HuH-7 (cell line): ENCODE measurements at regions not wholly inside any gene's neighbourhood (a gene's known extent, or its start where the extent isn't known, plus 50 kb on each side); places are given as distances from the start of the nearest gene placed in this dataset.
"Not testable (repeated sequence)": the region's sequence is repeated elsewhere in the genome, so short reads cannot be mapped to it uniquely, and the experiment has no call there.

Source experiments
- DNase-seq: peaks from one replicate; pipeline ENCODE4 v3.0.0; 2011; ENCODE audit warnings: low spot score

GRCh38 chr12:31906557-31907301 is 52.5 kb upstream of the RESF1 start:
- no peak for DNase-seq

- no peak for DNase-seq
These were observed 56.2 kb upstream of the RESF1 start for GRCh38 chr12:31903025-31903424.

GRCh38 chr12:31900271-31900670 is 58.9 kb upstream of the RESF1 start:
- DNase-seq = no peak

- no peak for DNase-seq
These were observed 60.1 kb upstream of the RESF1 start for GRCh38 chr12:31899109-31899508.

DNA sequence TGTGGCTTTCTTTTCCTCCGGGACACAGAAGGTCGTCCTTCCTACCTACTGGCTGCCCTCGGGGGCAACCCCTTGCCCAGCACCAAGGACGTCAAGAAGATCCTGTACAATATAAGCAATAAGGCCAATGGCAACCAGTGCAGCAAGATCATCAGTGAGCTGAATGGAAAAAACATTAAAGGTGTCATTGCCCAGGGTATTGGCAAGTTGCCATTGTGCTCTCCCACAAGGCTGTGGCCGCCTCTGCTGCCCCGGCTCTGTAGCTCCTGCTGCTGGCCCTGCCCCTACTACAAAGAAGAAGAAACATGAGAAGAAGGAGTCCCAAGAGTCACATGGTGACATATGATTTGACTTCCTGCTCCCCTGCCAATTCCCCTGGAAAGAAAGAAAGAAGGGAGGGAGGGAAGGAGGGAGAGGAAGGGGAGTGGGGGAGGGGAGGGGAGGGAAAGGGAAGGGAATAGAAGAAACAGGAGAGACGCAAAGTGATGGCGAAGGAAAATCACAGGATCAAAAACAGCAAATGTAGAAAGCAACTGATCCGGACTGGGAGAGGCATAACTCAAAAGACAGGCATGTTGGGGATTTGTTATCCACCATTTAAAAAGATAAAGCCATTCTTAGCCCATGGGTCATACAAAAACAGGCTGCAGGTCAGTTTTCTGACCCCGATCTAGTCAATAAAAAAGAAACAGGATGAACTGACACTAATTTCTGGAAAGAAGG is 61.3 kb upstream of the RESF1 start:
- DNase-seq = no peak

GRCh38 chr12:31897092-31897491 is 62.1 kb upstream of the RESF1 start:
- not testable (repeated sequence) for DNase-seq

GRCh38 chr12:31896514-31897039 is 62.6 kb upstream of the RESF1 start:
- DNase-seq = no peak

GRCh38 chr12:31895449-31896150 is 63.6 kb upstream of the RESF1 start:
- DNase-seq = no peak

GRCh38 chr12:31890295-31891285 is 68.6 kb upstream of the RESF1 start:
- DNase-seq = no peak

DNA sequence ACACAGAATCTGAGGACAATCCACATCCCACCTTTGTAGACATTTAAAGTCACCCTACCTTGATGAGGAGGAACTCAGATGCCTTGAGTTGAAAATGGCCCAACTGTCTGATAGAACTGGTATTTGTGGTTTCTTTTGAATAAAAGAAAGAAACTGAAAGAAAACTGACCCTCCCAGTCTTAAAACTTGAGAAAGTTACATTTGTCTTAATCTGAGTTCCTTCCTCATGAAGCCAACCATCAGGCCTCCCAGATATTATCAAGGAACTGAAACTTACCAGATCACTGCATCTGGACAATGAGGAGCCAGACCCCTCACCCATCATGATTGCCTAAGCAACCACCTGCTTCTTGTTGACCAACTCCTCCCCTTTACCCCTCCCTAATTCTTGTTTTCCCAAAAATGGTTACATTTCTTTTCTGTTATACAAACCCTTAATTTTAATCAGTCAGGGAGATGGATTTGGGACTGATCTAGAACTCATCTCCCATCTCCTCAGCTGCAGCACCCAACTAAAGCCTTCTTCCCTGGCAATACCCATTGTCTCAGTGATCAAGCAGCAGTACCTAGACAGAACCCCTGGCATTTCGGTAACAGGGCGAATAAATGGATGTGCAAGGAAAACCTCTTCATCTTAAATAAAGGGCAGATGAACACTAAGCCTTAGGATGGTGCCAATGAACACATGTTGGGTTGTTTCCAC is 72.0 kb upstream of the RESF1 start:
- DNase-seq = no peak

- not testable (repeated sequence) for DNase-seq
These were observed 76.5 kb upstream of the RESF1 start for GRCh38 chr12:31882682-31883081.

GRCh38 chr12:31880340-31880739 is 78.9 kb upstream of the RESF1 start:
- no peak for DNase-seq

- DNase-seq = no peak
These were observed 81.3 kb upstream of the RESF1 start for GRCh38 chr12:31877884-31878283.

DNA sequence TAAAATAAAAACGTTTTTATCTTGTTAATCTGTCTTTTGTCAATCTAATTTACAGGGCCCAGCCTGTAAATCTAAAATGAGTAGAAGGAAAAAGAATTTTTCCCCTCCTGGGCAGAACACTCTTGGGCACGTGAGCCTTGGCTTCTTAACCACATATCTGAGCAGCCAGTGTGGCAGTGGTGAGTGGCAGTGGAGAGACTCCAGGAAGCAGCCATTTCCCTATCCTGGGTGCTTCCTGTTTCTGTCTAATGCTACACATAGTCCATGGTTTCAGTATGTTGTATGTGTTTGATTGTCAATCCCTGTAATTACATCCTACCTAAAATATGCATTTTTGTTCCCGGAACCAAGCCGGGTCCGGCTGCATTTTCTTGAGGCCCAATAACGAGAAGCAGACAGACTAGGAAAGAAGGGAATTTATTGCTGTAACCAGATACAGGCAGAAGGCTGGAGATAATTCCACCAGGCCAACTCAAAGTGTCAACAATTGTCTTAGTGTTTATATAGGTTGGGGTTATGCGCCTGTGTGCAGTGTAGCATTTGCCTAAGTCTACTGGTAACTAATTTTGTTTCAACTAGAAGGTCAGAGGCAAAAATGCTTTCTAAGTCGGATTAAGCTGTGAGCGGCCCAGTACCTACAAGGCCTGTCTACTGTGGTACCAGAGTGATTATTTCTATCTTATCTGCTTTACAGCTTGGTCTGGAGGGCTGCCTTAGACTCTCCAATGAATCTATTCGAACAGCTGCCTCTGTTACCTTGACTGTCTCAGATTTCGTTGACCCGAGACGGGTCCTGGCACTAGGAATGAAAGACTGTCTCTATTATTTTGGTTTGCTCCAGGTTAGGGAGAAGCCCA is 82.4 kb upstream of the RESF1 start:
- no peak for DNase-seq

GRCh38 chr12:31875609-31875964 is 83.6 kb upstream of the RESF1 start:
- no peak for DNase-seq

DNA sequence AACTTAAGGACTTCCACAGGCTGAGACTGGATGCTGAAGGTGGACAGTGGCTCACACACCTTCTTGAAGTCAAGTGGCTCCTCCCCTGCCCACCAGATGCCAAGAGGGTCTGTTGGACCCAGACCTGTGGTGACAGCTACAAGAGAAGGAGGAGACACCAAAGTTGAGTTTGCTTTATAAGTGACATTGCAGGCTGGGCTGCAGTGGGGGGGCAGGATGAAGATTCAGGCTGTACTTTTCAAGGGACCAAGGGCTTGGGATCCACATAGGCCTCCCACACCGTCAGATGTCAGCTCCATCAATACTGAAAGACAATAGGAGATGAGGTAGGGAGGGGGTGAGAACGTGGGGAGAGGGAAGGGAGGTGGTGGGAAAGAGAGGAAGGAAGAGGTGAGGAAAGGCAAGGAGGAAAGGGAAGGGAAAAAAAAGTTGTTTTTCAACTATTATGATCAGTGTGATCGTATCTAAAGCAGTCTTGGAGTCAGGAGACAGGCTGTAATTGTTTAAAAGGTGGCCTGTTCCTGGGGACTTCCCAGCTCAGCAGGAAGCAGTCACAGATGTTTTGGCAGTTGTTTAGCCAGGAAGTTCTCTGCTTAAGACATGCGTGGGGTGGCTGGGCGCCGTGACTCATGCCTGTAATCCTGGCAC is 84.1 kb upstream of the RESF1 start:
- no peak for DNase-seq

DNA sequence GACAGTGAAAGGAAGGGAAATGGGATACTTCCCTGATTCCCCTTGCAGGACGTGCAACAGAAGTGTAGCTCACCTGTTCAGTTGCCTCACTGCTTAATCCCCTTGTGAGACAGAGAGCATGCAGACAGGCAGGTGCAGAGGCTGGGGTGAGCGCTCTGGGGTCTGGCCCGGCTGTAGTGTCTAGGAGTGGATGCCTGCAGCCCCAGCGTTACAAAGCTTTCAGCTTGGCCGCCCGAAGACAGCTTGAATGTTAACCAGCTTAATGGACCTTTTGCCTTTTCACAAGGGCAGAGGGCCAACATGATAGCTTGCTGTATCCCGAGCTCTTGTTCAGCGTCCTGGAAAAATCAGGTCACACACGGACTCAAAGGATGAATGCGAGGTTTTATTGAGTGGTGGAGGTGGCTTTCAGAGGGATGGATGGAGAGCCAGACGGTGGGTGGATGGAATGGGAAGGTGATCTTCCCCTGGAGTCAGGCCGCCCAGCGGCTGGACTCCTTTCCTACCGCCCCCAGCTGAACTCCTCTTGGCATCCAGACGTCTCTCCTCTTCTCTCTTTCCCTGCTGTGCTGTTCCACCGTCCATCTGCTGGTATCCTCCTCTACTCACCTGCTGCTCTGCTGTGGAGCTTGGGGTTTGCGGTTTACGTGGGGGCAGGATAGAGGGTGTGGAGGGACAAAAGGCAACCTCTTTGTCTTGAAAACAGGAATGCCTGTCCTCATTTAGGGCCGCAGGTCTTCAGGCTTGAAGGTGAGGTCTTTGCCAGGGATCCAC is 86.2 kb upstream of the RESF1 start:
- no peak for DNase-seq

DNA sequence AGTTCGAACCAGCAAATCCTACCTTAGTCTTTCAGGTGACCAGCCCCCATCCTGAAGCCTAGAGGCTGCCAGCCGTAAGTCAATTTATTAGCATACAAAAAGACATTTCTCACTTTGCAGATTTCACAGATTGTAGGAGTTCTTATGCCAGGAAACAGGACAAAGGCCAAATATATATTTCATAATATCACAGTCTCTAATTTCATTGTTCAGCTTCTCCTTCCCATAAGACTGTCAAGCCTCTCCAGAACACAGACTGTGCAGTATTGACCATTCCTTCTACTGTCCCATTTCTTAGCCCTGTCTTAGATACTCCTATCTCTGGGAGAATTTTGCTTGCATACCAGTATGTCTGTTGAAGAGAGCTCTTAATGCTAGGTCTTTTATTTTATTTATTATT is 89.2 kb upstream of the RESF1 start:
- DNase-seq = no peak

DNA sequence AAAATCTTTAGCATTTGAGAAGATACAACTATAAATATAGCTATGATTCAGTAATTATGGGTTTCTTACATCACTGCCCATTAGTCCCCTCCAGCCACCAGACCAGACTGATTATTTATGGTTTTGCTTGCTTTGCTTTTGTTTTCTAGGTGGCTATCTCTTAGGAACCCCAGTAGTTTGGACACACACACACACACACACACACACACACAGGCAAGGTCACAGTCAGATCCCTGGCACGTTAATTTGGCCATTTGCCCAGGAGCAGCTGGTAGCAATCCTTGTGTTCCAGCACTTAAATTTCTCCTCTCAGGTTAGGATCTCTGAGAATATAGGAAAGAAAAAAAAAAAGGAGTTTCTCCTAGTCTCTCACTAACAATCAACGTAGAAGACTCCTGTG is 90.2 kb upstream of the RESF1 start:
- DNase-seq = no peak
